Trophoblast cell (in vitro differentiated cells and primary cell): ENCODE measurements at regions not wholly inside any gene's neighbourhood (a gene's known extent, or its start where the extent isn't known, plus 50 kb on each side); places are given as distances from the start of the nearest gene placed in this dataset.
A peak's percentile ranks its signal among the peaks of the same experiment; 100 is the strongest.

Experiments
- DNase-seq, 2 donors: peaks; one replicate each; pipeline ENCODE4 v3.0.0-alpha.2; 2016
- H2AFZ ChIP-seq: 2 replicates; pipeline ENCODE4 v1.6.1; 2013; ENCODE audit warnings: low read length, moderate library complexity, mild to moderate bottlenecking; ENCODE audit not compliant: insufficient read depth, poor library complexity
- H2AK5ac ChIP-seq: 2 replicates; pipeline ENCODE4 v1.6.1; 2013; ENCODE audit warnings: mild to moderate bottlenecking, low read length
- H2BK120ac ChIP-seq: 2 replicates; pipeline ENCODE4 v1.6.1; 2013; ENCODE audit warnings: low read length, mild to moderate bottlenecking, moderate library complexity; ENCODE audit not compliant: insufficient read depth, poor library complexity
- H2BK12ac ChIP-seq: 2 replicates; pipeline ENCODE4 v1.6.1; 2013; ENCODE audit warnings: mild to moderate bottlenecking, low read length, moderate library complexity
- H2BK5ac ChIP-seq: 2 replicates; pipeline ENCODE4 v1.6.1; 2013; ENCODE audit warnings: low read length, low read depth, moderate library complexity, mild to moderate bottlenecking; ENCODE audit not compliant: poor library complexity
- H3K14ac ChIP-seq: 2 replicates; pipeline ENCODE4 v1.6.1; 2013; ENCODE audit warnings: mild to moderate bottlenecking, low read length
- H3K18ac ChIP-seq: 2 replicates; pipeline ENCODE4 v1.6.1; 2013; ENCODE audit warnings: mild to moderate bottlenecking, low read length
- H3K23ac ChIP-seq: 2 replicates; pipeline ENCODE4 v1.6.1; 2013; ENCODE audit warnings: low read length
- H3K27ac ChIP-seq: 2 replicates; pipeline ENCODE4 v1.5.1; 2013; ENCODE audit warnings: low read depth, mild to moderate bottlenecking, inconsistent platforms, low read length, moderate library complexity
- H3K27me3 ChIP-seq: 2 replicates; pipeline ENCODE4 v1.6.1; 2013; ENCODE audit warnings: inconsistent platforms, mild to moderate bottlenecking, low read length, moderate library complexity; ENCODE audit not compliant: insufficient read depth
- H3K36me3 ChIP-seq, 2 experiments: 1 replicate in 1 of 2; 2 replicates in 1 of 2; pipeline ENCODE4 v1.6.1; 2013; ENCODE audit warnings: low read length in 2 of 2, mild to moderate bottlenecking in 2 of 2, moderate library complexity in 1 of 2; ENCODE audit not compliant: insufficient read depth in 2 of 2, control insufficient read depth in 1 of 2
- H3K4ac ChIP-seq: 2 replicates; pipeline ENCODE4 v1.6.1; 2013; ENCODE audit warnings: low read depth, mild to moderate bottlenecking, low read length, moderate library complexity
- H3K4me1 ChIP-seq, 2 experiments: 1 replicate in 1 of 2; 2 replicates in 1 of 2; pipeline ENCODE4 v1.6.1; 2013; ENCODE audit warnings: low read length in 2 of 2, mild to moderate bottlenecking in 2 of 2, moderate library complexity in 1 of 2; ENCODE audit not compliant: insufficient read depth in 2 of 2, control insufficient read depth in 1 of 2
- H3K4me2 ChIP-seq: 2 replicates; pipeline ENCODE4 v1.6.1; 2013; ENCODE audit warnings: inconsistent platforms, mild to moderate bottlenecking, low read length, moderate library complexity
- H3K4me3 ChIP-seq: 2 replicates; pipeline ENCODE4 v1.5.1; 2013; ENCODE audit warnings: mild to moderate bottlenecking, low read depth, low read length, inconsistent platforms
- H3K79me1 ChIP-seq: one replicate; pipeline ENCODE4 v1.6.1; 2013; ENCODE audit warnings: low read length
- H3K79me2 ChIP-seq: 2 replicates; pipeline ENCODE4 v1.6.1; 2013; ENCODE audit warnings: low read length, mild to moderate bottlenecking; ENCODE audit not compliant: control insufficient read depth, insufficient read depth, poor library complexity
- H3K9ac ChIP-seq: 2 replicates; pipeline ENCODE4 v1.6.1; 2013; ENCODE audit warnings: mild to moderate bottlenecking, low read length
- H3K9me3 ChIP-seq: 2 replicates; pipeline ENCODE4 v1.6.1; 2013; ENCODE audit warnings: low read depth, mild to moderate bottlenecking, control low read depth, inconsistent platforms, low read length; ENCODE audit not compliant: insufficient read depth
- H4K12ac ChIP-seq: 2 replicates; pipeline ENCODE4 v1.6.1; 2013; ENCODE audit warnings: low read depth, mild to moderate bottlenecking, low read length, moderate library complexity
- H4K8ac ChIP-seq: 2 replicates; pipeline ENCODE4 v1.6.1; 2013; ENCODE audit warnings: low read depth, mild to moderate bottlenecking, low read length, moderate library complexity
- H4K91ac ChIP-seq: one replicate; pipeline ENCODE4 v1.6.1; 2013; ENCODE audit warnings: low read depth, mild to moderate bottlenecking, low read length, moderate library complexity
- WGBS: extraction: QIAGEN DNeasy Blood & Tissue Kit; methylation state at CpG from one replicate; pipeline ENCODE4 v1.1.7; 2013; ENCODE audit warnings: missing lambda C conversion rate; ENCODE audit not compliant: insufficient read length, insufficient coverage; ENCODE audit errors: extremely low coverage; 5-methylcytosine and 5-hydroxymethylcytosine counted together

DNA sequence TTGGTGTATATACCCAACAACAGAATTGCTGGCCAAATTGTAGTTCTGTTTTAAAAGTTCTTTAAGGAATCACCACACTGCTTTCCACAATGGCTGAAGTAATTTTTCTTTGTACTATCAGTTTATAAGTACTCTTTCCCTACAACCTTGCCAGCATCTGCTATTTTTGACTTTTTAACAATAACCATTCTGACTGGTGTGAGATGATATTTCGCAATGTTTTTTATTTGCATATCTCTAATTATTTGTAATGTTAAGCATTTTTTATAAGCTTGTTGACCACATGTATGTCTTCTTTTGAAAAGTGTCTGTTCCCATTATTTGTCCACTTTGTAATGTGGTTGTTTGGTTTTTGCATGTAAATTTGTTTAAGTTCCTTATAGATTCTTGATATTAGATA lies 509.9 kb upstream of the POU3F4 start:
- Histone ChIP-seq H3K79me1 (no peaks in the 10 kb centered on the region), H2BK12ac (no peak overlapping the region), H2BK120ac (no peak overlapping the region), H3K23ac (no peak overlapping the region), H3K4ac (no peak overlapping the region), H2AFZ (no peak overlapping the region), H2AK5ac (no peak overlapping the region), H3K4me1 (no peaks in the 10 kb centered on the region), H4K8ac (no peak overlapping the region), H3K27me3 (no peaks in the 10 kb centered on the region), H3K9ac (no peak overlapping the region), H4K12ac (no peak overlapping the region), H3K79me2 (no peaks in the 10 kb centered on the region), H3K4me3 (no peak overlapping the region), H2BK5ac (no peak overlapping the region), H3K27ac (no peak overlapping the region), H3K36me3 (no peaks in the 10 kb centered on the region), H3K14ac (no peak overlapping the region), H3K18ac (no peak overlapping the region), H3K4me2 (no peak overlapping the region), H3K9me3 (no peaks in the 10 kb centered on the region), H4K91ac (no peak overlapping the region)
- WGBS = no CpG with 5 or more reads among the region's 1 CpG
- no peak for DNase-seq

DNA sequence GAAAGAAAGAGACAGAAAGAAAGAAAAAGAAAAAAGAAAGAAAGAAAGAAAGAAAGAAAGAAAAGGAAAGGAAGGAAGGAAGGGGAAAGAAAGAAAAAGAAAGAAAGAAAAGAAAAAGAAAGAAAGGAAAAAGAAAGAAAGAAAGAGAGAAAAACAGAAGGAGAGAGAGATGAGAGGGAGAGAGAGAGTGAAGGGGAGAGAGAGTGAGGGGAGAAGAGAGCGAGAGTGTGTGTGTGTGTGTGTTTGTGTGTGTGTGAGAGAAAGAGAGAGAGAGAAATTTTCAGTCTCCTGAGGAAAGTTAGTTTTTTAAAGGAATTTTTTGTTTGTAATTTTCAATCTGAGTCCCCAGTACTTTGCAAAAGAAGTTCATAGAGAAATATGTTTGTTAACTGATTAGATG lies 504.1 kb upstream of the POU3F4 start:
- H2BK5ac ChIP-seq = no peak overlapping the region
- no peak overlapping the region for H3K9ac ChIP-seq
- H3K4me1 ChIP-seq = no peaks in the 10 kb centered on the region
- no peaks in the 10 kb centered on the region for H3K79me1 ChIP-seq
- no peak for DNase-seq
- no peak overlapping the region for H4K91ac ChIP-seq
- no peaks in the 10 kb centered on the region for H3K36me3 ChIP-seq
- no peak overlapping the region for H2BK120ac ChIP-seq
- H3K4me3 ChIP-seq = no peak overlapping the region
- H3K23ac ChIP-seq = no peak overlapping the region
- no peak overlapping the region for H3K4ac ChIP-seq
- no peak overlapping the region for H3K18ac ChIP-seq
- H4K8ac ChIP-seq = no peak overlapping the region
- H2BK12ac ChIP-seq = no peak overlapping the region
- no peaks in the 10 kb centered on the region for H3K27me3 ChIP-seq
- no peaks in the 10 kb centered on the region for H3K9me3 ChIP-seq
- no peaks in the 10 kb centered on the region for H3K79me2 ChIP-seq
- H2AK5ac ChIP-seq = no peak overlapping the region
- H4K12ac ChIP-seq = no peak overlapping the region
- H2AFZ ChIP-seq = no peak overlapping the region
- H3K4me2 ChIP-seq = no peak overlapping the region
- no peak overlapping the region for H3K27ac ChIP-seq
- no peak overlapping the region for H3K14ac ChIP-seq
- WGBS = 95% methylated on average over 1 of the region's 1 CpG

DNA sequence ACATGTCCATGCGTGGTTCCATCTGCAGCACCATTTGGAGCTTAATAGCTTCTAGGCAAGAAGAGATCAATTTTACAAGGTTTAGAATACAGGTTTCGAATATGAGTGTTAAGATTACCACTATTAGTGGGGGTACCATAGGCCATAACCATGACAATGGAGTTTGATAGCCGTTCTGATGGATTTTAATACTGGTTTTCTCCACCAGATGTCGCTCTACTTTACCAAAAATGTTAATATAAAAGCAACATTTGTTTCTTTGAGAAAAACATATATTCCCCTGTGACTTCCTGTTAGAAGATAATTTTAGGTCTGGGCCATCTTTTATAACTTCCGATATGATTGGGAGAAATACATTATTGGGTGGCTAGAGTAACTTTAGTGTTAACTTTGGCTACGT lies 499.7 kb upstream of the POU3F4 start:
- H3K79me2 ChIP-seq = no peaks in the 10 kb centered on the region
- H4K12ac ChIP-seq = no peak overlapping the region
- no peak overlapping the region for H3K18ac ChIP-seq
- no peak overlapping the region for H2BK120ac ChIP-seq
- no peak overlapping the region for H3K14ac ChIP-seq
- no peak overlapping the region for H3K4me2 ChIP-seq
- H3K9ac ChIP-seq = no peak overlapping the region
- no peak overlapping the region for H2BK5ac ChIP-seq
- no peaks in the 10 kb centered on the region for H3K79me1 ChIP-seq
- H3K4ac ChIP-seq = no peak overlapping the region
- H4K8ac ChIP-seq = no peak overlapping the region
- no peak overlapping the region for H4K91ac ChIP-seq
- no peaks in the 10 kb centered on the region for H3K9me3 ChIP-seq
- no peaks in the 10 kb centered on the region for H3K27me3 ChIP-seq
- H3K4me1 ChIP-seq = no peaks in the 10 kb centered on the region
- H2BK12ac ChIP-seq = no peak overlapping the region
- no peak overlapping the region for H2AK5ac ChIP-seq
- H3K4me3 ChIP-seq = no peak overlapping the region
- peak in 1 of 2 donors; percentile 43 for DNase-seq
- no CpG with 5 or more reads among the region's 6 CpGs for WGBS
- no peaks in the 10 kb centered on the region for H3K36me3 ChIP-seq
- H3K23ac ChIP-seq = no peak overlapping the region
- no peak overlapping the region for H3K27ac ChIP-seq
- no peak overlapping the region for H2AFZ ChIP-seq

DNA sequence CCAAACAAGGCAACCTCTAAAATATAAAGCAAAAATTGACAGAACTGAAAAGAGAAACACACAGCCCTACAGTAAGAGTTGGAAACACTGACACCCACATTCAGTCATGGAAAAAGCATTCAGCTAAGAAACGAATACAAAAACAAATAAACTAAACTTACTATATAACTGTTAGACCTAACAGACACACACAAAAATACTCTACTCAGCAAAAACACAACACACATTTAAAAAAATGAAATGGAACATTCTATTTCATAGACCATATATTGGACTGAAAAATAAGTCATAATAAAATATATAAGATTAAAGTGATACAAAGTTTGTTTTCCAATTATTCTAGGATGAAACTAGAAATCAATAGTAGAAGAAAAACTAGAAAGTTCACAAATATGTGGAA lies 488.8 kb upstream of the POU3F4 start:
- Histone ChIP-seq H3K27ac (no peak overlapping the region), H4K12ac (no peak overlapping the region), H2AFZ (no peak overlapping the region), H3K79me1 (no peaks in the 10 kb centered on the region), H3K23ac (no peak overlapping the region), H2BK5ac (no peak overlapping the region), H3K9me3 (no peaks in the 10 kb centered on the region), H3K4me1 (no peaks in the 10 kb centered on the region), H3K9ac (no peak overlapping the region), H3K4me3 (no peak overlapping the region), H3K14ac (no peak overlapping the region), H4K91ac (no peak overlapping the region), H3K18ac (no peak overlapping the region), H3K4ac (no peak overlapping the region), H3K27me3 (no peaks in the 10 kb centered on the region), H3K79me2 (no peaks in the 10 kb centered on the region), H3K4me2 (no peak overlapping the region), H2AK5ac (no peak overlapping the region), H4K8ac (no peak overlapping the region), H2BK120ac (no peak overlapping the region), H2BK12ac (no peak overlapping the region), H3K36me3 (no peaks in the 10 kb centered on the region)
- WGBS = no CpG with 5 or more reads among the region's 1 CpG
- no peak for DNase-seq
